Prostate gland (tissue), 2 donors: ENCODE measurements at regions not wholly inside any gene's neighbourhood (a gene's known extent, or its start where the extent isn't known, plus 50 kb on each side); places are given as distances from the start of the nearest gene placed in this dataset.

ENCODE experiments used
- POLR2A ChIP-seq: fragments of 450-650 bp; IDR thresholded peaks from one replicate; pipeline ENCODE4 v1.6.1; 2016; ENCODE audit warnings: antibody characterized with exemption, mild to moderate bottlenecking
- TF ChIP-seq, protein P1 (sequence below), 4 experiments: fragments of 200-600 bp in 2 of 4; fragments of 450-650 bp in 2 of 4; sonication (generic) in 2 of 4; IDR thresholded peaks; 1 replicate in 3 of 4; 2 replicates in 1 of 4; pipeline ENCODE4 v1.5.1; 2016 to 2019; ENCODE audit warnings: antibody characterized with exemption in 4 of 4, mild to moderate bottlenecking in 2 of 4, moderate library complexity in 2 of 4

DNA sequence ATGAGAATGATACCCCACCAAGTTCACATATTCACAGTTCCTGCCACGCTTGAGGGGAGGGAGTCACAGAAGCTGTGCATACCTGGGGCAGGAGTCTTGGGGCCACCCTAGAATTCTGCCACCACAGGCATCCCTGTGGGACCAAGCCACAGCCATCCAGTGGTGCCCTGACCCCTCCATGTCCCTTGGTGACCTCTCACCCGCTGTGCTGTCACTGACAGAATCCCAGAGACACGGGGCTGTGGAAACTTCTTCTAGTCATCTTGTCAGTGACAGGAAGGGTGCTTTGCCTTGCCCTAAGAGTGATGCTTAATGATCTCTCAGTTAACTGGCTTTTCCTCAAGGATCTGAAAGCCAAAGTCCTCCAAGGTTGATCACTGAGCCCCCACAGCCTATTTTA is 58.4 kb upstream of the UQCRFS1 start:
- TF ChIP-seq POLR2A = no peak
- TF ChIP-seq, protein P1, sequence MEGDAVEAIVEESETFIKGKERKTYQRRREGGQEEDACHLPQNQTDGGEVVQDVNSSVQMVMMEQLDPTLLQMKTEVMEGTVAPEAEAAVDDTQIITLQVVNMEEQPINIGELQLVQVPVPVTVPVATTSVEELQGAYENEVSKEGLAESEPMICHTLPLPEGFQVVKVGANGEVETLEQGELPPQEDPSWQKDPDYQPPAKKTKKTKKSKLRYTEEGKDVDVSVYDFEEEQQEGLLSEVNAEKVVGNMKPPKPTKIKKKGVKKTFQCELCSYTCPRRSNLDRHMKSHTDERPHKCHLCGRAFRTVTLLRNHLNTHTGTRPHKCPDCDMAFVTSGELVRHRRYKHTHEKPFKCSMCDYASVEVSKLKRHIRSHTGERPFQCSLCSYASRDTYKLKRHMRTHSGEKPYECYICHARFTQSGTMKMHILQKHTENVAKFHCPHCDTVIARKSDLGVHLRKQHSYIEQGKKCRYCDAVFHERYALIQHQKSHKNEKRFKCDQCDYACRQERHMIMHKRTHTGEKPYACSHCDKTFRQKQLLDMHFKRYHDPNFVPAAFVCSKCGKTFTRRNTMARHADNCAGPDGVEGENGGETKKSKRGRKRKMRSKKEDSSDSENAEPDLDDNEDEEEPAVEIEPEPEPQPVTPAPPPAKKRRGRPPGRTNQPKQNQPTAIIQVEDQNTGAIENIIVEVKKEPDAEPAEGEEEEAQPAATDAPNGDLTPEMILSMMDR (IDR thresholded peaks at IDR 0.05) = no peak
